HCT116 (cell line): ENCODE measurements at regions not wholly inside any gene's neighbourhood (a gene's known extent, or its start where the extent isn't known, plus 50 kb on each side); places are given as distances from the start of the nearest gene placed in this dataset.

Source experiments
- ATAC-seq: fragments of 200-7000 bp; cut with Tn5 transposase; 2 replicates; pipeline ENCODE4 v1.9.1; 2020; ENCODE audit warnings: mild to moderate bottlenecking, moderate library complexity
- BruUV-seq: library from RNA; stranded (reverse); fragments of 400-500 nt; replicated peaks from 2 replicates; lab custom pipeline; 2021; lab: Mats Ljungman, UMichigan
- CTCF ChIA-PET: fragments of 300-600 bp; sonication (Branson Sonifier 250); formaldehyde crosslinking; loops from one replicate; lab custom pipeline; 2021; ENCODE audit warnings: antibody characterized with exemption; lab: Charles Lee
- POLR2A ChIA-PET: fragments of 300-600, 350-600 bp; sonication (Branson Sonifier 250); formaldehyde crosslinking; loops from one replicate; lab custom pipeline; 2021; ENCODE audit warnings: antibody characterized with exemption; lab: Charles Lee
- RAD21 ChIA-PET, 2 experiments: fragments of 300-600 bp; sonication (Branson Sonifier 250); formaldehyde crosslinking; loops; one replicate each; lab custom pipeline; 2023; ENCODE audit warnings: low total read pairs in 2 of 2; ENCODE audit not compliant: uncharacterized antibody in 2 of 2, unreplicated experiment in 2 of 2, low non-redundant PET in 1 of 2; lab: Charles Lee
- DNase-seq: peaks from one replicate; pipeline ENCODE4 v3.0.0-alpha.2; 2010; ENCODE audit warnings: low read depth, low spot score
- H2AFZ ChIP-seq: fragments of 200-600 bp; shearing (Covaris generic), sonication (generic); 2 replicates; pipeline ENCODE4 v1.6.1; 2017; ENCODE audit warnings: low read depth, mixed run types, mixed read lengths, antibody characterized with exemption, low read length; ENCODE audit not compliant: poor library complexity, severe bottlenecking
- H3K27ac ChIP-seq: 2 replicates; pipeline ENCODE4 v1.5.1; 2012; ENCODE audit warnings: low read depth, low read length
- H3K27me3 ChIP-seq: fragments of 200-600 bp; sonication (generic); 2 replicates; pipeline ENCODE4 v1.6.1; 2016; ENCODE audit warnings: mixed run types, low read length, mixed read lengths; ENCODE audit not compliant: insufficient read depth
- H3K36me3 ChIP-seq, 2 experiments: fragments of 200-500 bp in 1 of 2; fragments of 200-600 bp in 1 of 2; sonication (Bioruptor generic) in 1 of 2; sonication (generic) in 1 of 2; 2 replicates each; pipeline versions ENCODE4 v1.5.1 to v1.6.1; 2014 to 2016; ENCODE audit warnings: low read length in 2 of 2, inconsistent platforms in 1 of 2, mixed read lengths in 1 of 2, mixed run types in 1 of 2; ENCODE audit not compliant: insufficient read depth in 2 of 2, control insufficient read depth in 1 of 2
- H3K4me1 ChIP-seq, 2 experiments: fragments of 200-600 bp in 1 of 2; sonication (generic) in 1 of 2; 2 replicates each; pipeline versions ENCODE4 v1.5.1 to v1.6.1; 2012 to 2017; ENCODE audit warnings: low read length in 2 of 2, inconsistent platforms in 1 of 2, mild to moderate bottlenecking in 1 of 2, mixed read lengths in 1 of 2, mixed run types in 1 of 2, moderate library complexity in 1 of 2; ENCODE audit not compliant: insufficient read depth in 2 of 2, control insufficient read depth in 1 of 2
- H3K4me2 ChIP-seq: fragments of 200-600 bp; sonication (generic); 2 replicates; pipeline ENCODE4 v1.6.1; 2017; ENCODE audit warnings: mixed run types, low read length, mixed read lengths
- H3K4me3 ChIP-seq, 2 experiments: fragments of 200-600 bp in 1 of 2; sonication (generic) in 1 of 2; replicated peaks in 1 of 2; 2 replicates each; pipeline ENCODE4 v1.5.1; 2011 to 2016; ENCODE audit warnings: low read length in 2 of 2, control low read depth in 1 of 2, low read depth in 1 of 2, mild to moderate bottlenecking in 1 of 2, mixed read lengths in 1 of 2, mixed run types in 1 of 2
- H3K79me2 ChIP-seq: fragments of 200-600 bp; sonication (generic); 2 replicates; pipeline ENCODE4 v1.6.1; 2017; ENCODE audit warnings: mild to moderate bottlenecking, mixed run types, low read length, moderate library complexity, mixed read lengths; ENCODE audit not compliant: insufficient read depth
- H3K9ac ChIP-seq: fragments of 200-600 bp; sonication (generic); 2 replicates; pipeline ENCODE4 v1.6.1; 2016; ENCODE audit warnings: low read length, mixed read lengths
- H3K9me2 ChIP-seq: fragments of 200-600 bp; sonication (generic), shearing (Covaris generic); 2 replicates; pipeline ENCODE4 v1.6.1; 2017; ENCODE audit warnings: mixed run types, mild to moderate bottlenecking, moderate library complexity; ENCODE audit not compliant: insufficient read depth
- H3K9me3 ChIP-seq, 2 experiments: fragments of 200-500 bp in 1 of 2; fragments of 200-600 bp in 1 of 2; sonication (Bioruptor generic) in 1 of 2; sonication (generic) in 1 of 2; 2 replicates each; pipeline ENCODE4 v1.6.1; 2014 to 2017; ENCODE audit warnings: low read length in 2 of 2, mixed read lengths in 2 of 2, inconsistent platforms in 1 of 2, low read depth in 1 of 2, mild to moderate bottlenecking in 1 of 2, mixed run types in 1 of 2, moderate library complexity in 1 of 2; ENCODE audit not compliant: control insufficient read depth in 1 of 2, insufficient read depth in 1 of 2
- H4K20me1 ChIP-seq: fragments of 200-600 bp; sonication (generic), shearing (Covaris generic); 2 replicates; pipeline ENCODE4 v1.6.1; 2017; ENCODE audit warnings: mixed run types, mild to moderate bottlenecking, moderate library complexity; ENCODE audit not compliant: insufficient read depth
- CBX3 ChIP-seq: IDR thresholded peaks from 2 replicates; pipeline ENCODE4 v1.6.1; 2012; ENCODE audit warnings: low read depth
- CTCF ChIP-seq, 3 experiments: fragments of 200-600 bp in 1 of 3; sonication (generic) in 1 of 3; IDR thresholded peaks in 2 of 3; conservative IDR thresholded peaks in 1 of 3; 2 replicates each; pipeline ENCODE4 v1.5.1; 2012 to 2017; ENCODE audit warnings: low read depth in 2 of 3, low read length in 2 of 3, antibody characterized with exemption in 1 of 3, borderline replicate concordance in 1 of 3, control low read depth in 1 of 3, mild to moderate bottlenecking in 1 of 3, mixed read lengths in 1 of 3, mixed run types in 1 of 3, moderate library complexity in 1 of 3; ENCODE audit not compliant: insufficient read depth in 1 of 3
- EZH2 ChIP-seq: fragments of 200-600 bp; sonication (generic); IDR thresholded peaks from 2 replicates; pipeline ENCODE4 v1.6.1; 2017; ENCODE audit warnings: antibody characterized with exemption, mixed run types
- EZH2phosphoT487 ChIP-seq: fragments of 200-600 bp; IDR thresholded peaks from 2 replicates; pipeline ENCODE4 v1.6.1; 2018; ENCODE audit warnings: antibody characterized with exemption, borderline replicate concordance
- FOSL1 ChIP-seq: IDR thresholded peaks from 2 replicates; pipeline ENCODE4 v1.6.1; 2012; ENCODE audit warnings: low read depth
- JUND ChIP-seq: IDR thresholded peaks from 2 replicates; pipeline ENCODE4 v1.6.1; 2012
- MAX ChIP-seq: IDR thresholded peaks from 2 replicates; pipeline ENCODE4 v1.6.1; 2012
- POLR2AphosphoS5 ChIP-seq: IDR thresholded peaks from 2 replicates; pipeline ENCODE4 v1.6.1; 2011; ENCODE audit warnings: mild to moderate bottlenecking, low read depth, low read length, moderate library complexity
- REST ChIP-seq: IDR thresholded peaks from 2 replicates; pipeline ENCODE4 v1.6.1; 2012; ENCODE audit warnings: low read depth
- SIN3A ChIP-seq: IDR thresholded peaks from 2 replicates; pipeline ENCODE4 v1.6.1; 2012; ENCODE audit warnings: low read depth
- SRF ChIP-seq: IDR thresholded peaks from 2 replicates; pipeline ENCODE4 v1.6.1; 2012; ENCODE audit warnings: low read depth
- YY1 ChIP-seq: IDR thresholded peaks from 2 replicates; pipeline ENCODE4 v1.6.1; 2011; ENCODE audit warnings: low read length, low read depth, moderate library complexity, mild to moderate bottlenecking; ENCODE audit not compliant: insufficient replicate concordance; ENCODE audit errors: extremely low read depth
- intact Hi-C: fragments of 100-400 bp; cut with micrococcal nuclease; formaldehyde crosslinking; loops from 2 replicates; pipeline ENCODE4 v1.10.0; 2022
- TF ChIP-seq, protein P1 (sequence below): IDR thresholded peaks from 2 replicates; pipeline ENCODE4 v1.6.1; 2012

GRCh38 chr7:31440511-31440910 is 73.4 kb upstream of the ITPRID1 start:
- no peaks in the 10 kb centered on the region for H3K4me1 ChIP-seq
- no peaks in the 10 kb centered on the region for H4K20me1 ChIP-seq
- CTCF ChIA-PET: no interaction called here
- no peaks in the 10 kb centered on the region for H3K36me3 ChIP-seq
- no peaks in the 10 kb centered on the region for H3K9me2 ChIP-seq
- H3K79me2 ChIP-seq: no peaks in the 10 kb centered on the region
- no peak overlapping the region for H3K4me2 ChIP-seq
- ATAC-seq (no peak), DNase-seq (no peak)
- TF ChIP-seq REST: no peak
- TF ChIP-seq FOSL1: no peak
- no peak for TF ChIP-seq CTCF (IDR thresholded peaks at IDR 0.05 in 2 of 3, conservative IDR thresholded peaks at IDR 0.05 in 1 of 3; ENCODE audit: borderline replicate concordance in 1 of 3, insufficient read depth in 1 of 3, low read depth in 2 of 3, low read length in 2 of 3)
- no peak for TF ChIP-seq JUND
- no peak for TF ChIP-seq CBX3
- TF ChIP-seq, protein P1, sequence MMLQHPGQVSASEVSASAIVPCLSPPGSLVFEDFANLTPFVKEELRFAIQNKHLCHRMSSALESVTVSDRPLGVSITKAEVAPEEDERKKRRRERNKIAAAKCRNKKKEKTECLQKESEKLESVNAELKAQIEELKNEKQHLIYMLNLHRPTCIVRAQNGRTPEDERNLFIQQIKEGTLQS: no peak
- no peak for TF ChIP-seq SIN3A
- TF ChIP-seq SRF: no peak
- TF ChIP-seq EZH2: no peak
- no peak for TF ChIP-seq YY1
- no peak for TF ChIP-seq MAX
- TF ChIP-seq EZH2phosphoT487: no peak
- no peak for TF ChIP-seq POLR2AphosphoS5
- RAD21 ChIA-PET: no interaction called here
- H3K27me3 ChIP-seq: peaks cover 38% of the 10 kb centered on the region; the same call in 1 of the 2 replicates
- no peak overlapping the region for H3K4me3 ChIP-seq
- H2AFZ ChIP-seq: no peak overlapping the region
- H3K9ac ChIP-seq: no peak overlapping the region
- H3K27ac ChIP-seq: no peak overlapping the region
- BruUV-seq: no TSS peak
- POLR2A ChIA-PET: no interaction called here
- no peaks in the 10 kb centered on the region for H3K9me3 ChIP-seq
- intact Hi-C loops: no loop called here
